ENCODE measurements at regions not wholly inside any gene's neighbourhood (a gene's known extent, or its start where the extent isn't known, plus 50 kb on each side); places are given as distances from the start of the nearest gene placed in this dataset.

DNA sequence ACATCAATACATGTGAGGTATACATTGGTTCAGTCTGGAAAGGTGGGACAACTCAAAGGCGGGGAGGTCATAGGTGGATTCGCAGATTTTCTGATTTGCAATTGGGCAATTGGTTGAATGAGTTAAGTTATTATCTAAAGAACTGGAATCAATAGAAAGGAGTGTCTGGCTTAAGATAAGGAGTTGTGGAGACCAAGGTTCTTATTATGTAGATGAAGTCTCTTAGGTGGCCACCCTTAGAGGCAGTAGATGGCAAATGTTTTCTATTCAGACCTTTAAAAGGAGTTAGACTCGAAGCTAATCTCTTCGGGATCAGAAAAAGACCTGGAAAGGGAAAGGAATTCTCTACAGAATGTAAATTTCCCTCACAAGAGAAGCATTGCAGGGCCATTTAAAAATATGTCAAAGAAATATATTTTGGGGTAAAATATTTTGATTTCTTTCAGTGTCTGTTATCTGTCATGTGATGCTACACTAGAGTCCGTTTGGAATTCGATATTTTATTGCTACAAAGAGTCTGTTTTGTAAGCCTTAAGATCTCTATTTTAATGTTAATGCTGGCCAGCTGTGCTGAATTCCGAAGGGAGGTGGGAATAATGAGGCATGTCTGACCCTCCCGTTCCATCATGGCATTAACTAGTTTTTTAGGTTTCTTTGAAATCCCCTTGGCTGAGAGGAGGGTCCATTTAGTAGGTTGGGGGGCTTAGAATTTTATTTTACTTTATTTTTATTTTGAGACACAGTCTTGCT lies 265.1 kb downstream of the PTPRU start:
- TF ChIP-seq POLR2AphosphoS5 (IDR thresholded peaks at IDR 0.05) (no peak), TAF1 (IDR thresholded peaks at IDR 0.05; ENCODE audit: low read depth) (no peak), SMC3 (conservative IDR thresholded peaks at IDR 0.05; ENCODE audit: poor library complexity) (no peak), REST (IDR thresholded peaks at IDR 0.05; ENCODE audit: borderline replicate concordance) (no peak), RAD21 (conservative IDR thresholded peaks at IDR 0.05) (no peak), EP300 (conservative IDR thresholded peaks at IDR 0.05; ENCODE audit: poor library complexity, severe bottlenecking) (no peak), MXI1 (conservative IDR thresholded peaks at IDR 0.05; ENCODE audit: poor library complexity, severe bottlenecking) (no peak)
- TF ChIP-seq, protein P1, sequence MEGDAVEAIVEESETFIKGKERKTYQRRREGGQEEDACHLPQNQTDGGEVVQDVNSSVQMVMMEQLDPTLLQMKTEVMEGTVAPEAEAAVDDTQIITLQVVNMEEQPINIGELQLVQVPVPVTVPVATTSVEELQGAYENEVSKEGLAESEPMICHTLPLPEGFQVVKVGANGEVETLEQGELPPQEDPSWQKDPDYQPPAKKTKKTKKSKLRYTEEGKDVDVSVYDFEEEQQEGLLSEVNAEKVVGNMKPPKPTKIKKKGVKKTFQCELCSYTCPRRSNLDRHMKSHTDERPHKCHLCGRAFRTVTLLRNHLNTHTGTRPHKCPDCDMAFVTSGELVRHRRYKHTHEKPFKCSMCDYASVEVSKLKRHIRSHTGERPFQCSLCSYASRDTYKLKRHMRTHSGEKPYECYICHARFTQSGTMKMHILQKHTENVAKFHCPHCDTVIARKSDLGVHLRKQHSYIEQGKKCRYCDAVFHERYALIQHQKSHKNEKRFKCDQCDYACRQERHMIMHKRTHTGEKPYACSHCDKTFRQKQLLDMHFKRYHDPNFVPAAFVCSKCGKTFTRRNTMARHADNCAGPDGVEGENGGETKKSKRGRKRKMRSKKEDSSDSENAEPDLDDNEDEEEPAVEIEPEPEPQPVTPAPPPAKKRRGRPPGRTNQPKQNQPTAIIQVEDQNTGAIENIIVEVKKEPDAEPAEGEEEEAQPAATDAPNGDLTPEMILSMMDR (IDR thresholded peaks at IDR 0.05; ENCODE audit: poor library complexity, severe bottlenecking) = no peak

All from neural cell (in vitro differentiated cells).